Epidermal melanocyte (primary cell): ENCODE measurements at regions not wholly inside any gene's neighbourhood (a gene's known extent, or its start where the extent isn't known, plus 50 kb on each side); places are given as distances from the start of the nearest gene placed in this dataset.
A peak's percentile ranks its signal among the peaks of the same experiment; 100 is the strongest.

ENCODE experiments used
- DNase-seq: peaks from one replicate; pipeline ENCODE4 v3.0.0; 2011; ENCODE audit warnings: low spot score; ENCODE audit not compliant: insufficient read length

GRCh38 chr3:124174910-124175874 is 183.3 kb upstream of the ROPN1 start:
- DNase-seq: no peak

GRCh38 chr3:124177071-124177470 is 185.1 kb upstream of the ROPN1 start:
- DNase-seq: no peak

- no peak for DNase-seq
These were observed 186.6 kb upstream of the ROPN1 start for GRCh38 chr3:124178531-124178930.

GRCh38 chr3:124200407-124200806 is 208.5 kb upstream of the ROPN1 start:
- no peak for DNase-seq

- DNase-seq: no peak
These were observed 209.3 kb upstream of the ROPN1 start for GRCh38 chr3:124201226-124201625.

GRCh38 chr3:124201786-124202185 is 209.9 kb upstream of the ROPN1 start:
- DNase-seq: no peak

GRCh38 chr3:124202754-124203153 is 210.8 kb upstream of the ROPN1 start:
- no peak for DNase-seq

GRCh38 chr3:124203292-124203691 is 211.4 kb upstream of the ROPN1 start:
- no peak for DNase-seq

- DNase-seq: no peak
These were observed 214.5 kb upstream of the ROPN1 start for GRCh38 chr3:124206225-124207055.

GRCh38 chr3:124207077-124207476 is 215.2 kb upstream of the ROPN1 start:
- DNase-seq: no peak

GRCh38 chr3:124207873-124208485 is 216.1 kb upstream of the ROPN1 start:
- DNase-seq: no peak

GRCh38 chr3:124209426-124209825 is 217.5 kb upstream of the ROPN1 start:
- DNase-seq: no peak

GRCh38 chr3:124210899-124211298 is 219.0 kb upstream of the ROPN1 start:
- no peak for DNase-seq

GRCh38 chr3:124213641-124214040 is 221.7 kb upstream of the ROPN1 start:
- no peak for DNase-seq

- DNase-seq: peak; percentile 42
These were observed 225.6 kb upstream of the ROPN1 start for GRCh38 chr3:124217542-124217941.

GRCh38 chr3:124221422-124221821 is 229.5 kb upstream of the ROPN1 start:
- no peak for DNase-seq

- no peak for DNase-seq
These were observed 231.9 kb upstream of the ROPN1 start for GRCh38 chr3:124223853-124224252.

GRCh38 chr3:124227150-124227630 is 235.3 kb upstream of the ROPN1 start:
- no peak for DNase-seq

- DNase-seq: no peak
These were observed 237.5 kb upstream of the ROPN1 start for GRCh38 chr3:124229420-124229819.

GRCh38 chr3:124229836-124230235 is 237.9 kb upstream of the ROPN1 start:
- DNase-seq: no peak

- DNase-seq: no peak
These were observed 238.5 kb upstream of the ROPN1 start for GRCh38 chr3:124230432-124230831.

GRCh38 chr3:124230998-124231397 is 239.1 kb upstream of the ROPN1 start:
- DNase-seq: no peak
